Umbilical cord (tissue), 1 donor: ENCODE measurements at regions not wholly inside any gene's neighbourhood (a gene's known extent, or its start where the extent isn't known, plus 50 kb on each side); places are given as distances from the start of the nearest gene placed in this dataset.

ENCODE experiments used
- DNase-seq: peaks from one replicate; pipeline ENCODE4 v3.0.0-alpha.2; 2015; ENCODE audit warnings: low spot score

GRCh38 chrX:150293311-150294013 is 69.7 kb upstream of the MAMLD1 start:
- no peak for DNase-seq

- DNase-seq = no peak
Observed at GRCh38 chrX:150298841-150299551, 64.1 kb upstream of the MAMLD1 start.

GRCh38 chrX:150299579-150299978 is 63.5 kb upstream of the MAMLD1 start:
- no peak for DNase-seq

- DNase-seq = no peak
Observed at GRCh38 chrX:150303386-150304097, 59.6 kb upstream of the MAMLD1 start.

- DNase-seq = no peak
Observed at GRCh38 chrX:150306002-150306401, 57.1 kb upstream of the MAMLD1 start.

- DNase-seq = no peak
Observed at GRCh38 chrX:150308041-150308440, 55.1 kb upstream of the MAMLD1 start.

- DNase-seq = no peak
Observed at GRCh38 chrX:150308532-150309157, 54.5 kb upstream of the MAMLD1 start.

GRCh38 chrX:150310417-150310816 is 52.7 kb upstream of the MAMLD1 start:
- no peak for DNase-seq

GRCh38 chrX:150310881-150311280 is 52.2 kb upstream of the MAMLD1 start:
- no peak for DNase-seq

- no peak for DNase-seq
Observed at GRCh38 chrX:150312931-150313330, 50.2 kb upstream of the MAMLD1 start.
